ENCODE measurements at regions not wholly inside any gene's neighbourhood (a gene's known extent, or its start where the extent isn't known, plus 50 kb on each side); places are given as distances from the start of the nearest gene placed in this dataset.

DNA sequence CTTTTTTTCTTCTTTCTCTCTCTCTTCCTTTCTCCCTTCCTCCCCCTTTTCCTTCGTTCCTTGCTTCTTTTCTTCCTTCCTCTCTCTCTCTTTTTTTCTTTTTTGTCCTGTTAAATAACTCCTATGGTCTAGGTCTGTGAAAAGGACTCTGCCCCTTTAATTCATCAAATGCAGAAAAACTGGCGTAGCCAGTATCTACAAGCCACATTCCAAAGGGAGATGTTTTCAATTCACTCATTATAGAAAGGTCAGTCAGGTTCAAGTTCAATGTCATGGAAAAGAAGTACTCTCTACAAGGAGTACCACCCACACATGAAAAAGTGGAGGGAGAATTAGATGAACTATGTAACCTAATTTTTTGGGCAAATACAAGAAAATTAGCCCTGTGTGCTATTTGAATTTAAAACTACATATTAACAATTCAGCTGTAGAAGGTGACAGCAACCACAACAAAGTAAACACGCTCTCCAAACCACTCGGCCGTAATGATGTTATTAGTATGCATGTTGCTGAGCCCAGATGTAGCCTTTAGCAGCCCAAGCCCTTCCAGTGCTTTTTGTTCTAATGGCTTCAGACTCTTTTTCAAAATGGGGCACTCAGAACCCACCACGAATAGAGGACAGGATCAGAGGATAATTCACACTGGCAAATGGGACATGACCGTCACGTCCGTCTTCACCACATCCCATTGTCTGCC lies 735.4 kb upstream of the FANCL start:
- DNase-seq, result peak in 2 of 3 experiments; percentile 26 to 76

DNA sequence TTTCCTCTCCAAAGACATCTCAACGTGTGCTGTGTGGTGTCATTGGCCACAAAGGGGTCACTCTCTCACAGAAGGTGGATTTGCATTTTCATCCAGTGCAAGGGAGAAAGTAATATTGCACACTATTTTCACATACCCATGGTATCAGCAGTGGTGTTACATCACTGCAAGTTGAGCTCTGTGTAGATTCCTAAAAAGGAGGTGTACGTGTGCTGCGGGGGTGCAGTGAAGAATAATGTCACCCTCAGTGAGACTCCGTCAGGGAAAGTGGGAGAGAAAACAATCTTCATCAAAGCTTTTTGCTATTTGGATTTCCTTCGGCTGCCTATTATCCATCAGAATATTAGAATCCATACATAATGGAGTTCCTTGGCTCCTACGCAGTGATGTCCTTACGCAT lies 733.8 kb upstream of the FANCL start:
- no peak for DNase-seq

DNA sequence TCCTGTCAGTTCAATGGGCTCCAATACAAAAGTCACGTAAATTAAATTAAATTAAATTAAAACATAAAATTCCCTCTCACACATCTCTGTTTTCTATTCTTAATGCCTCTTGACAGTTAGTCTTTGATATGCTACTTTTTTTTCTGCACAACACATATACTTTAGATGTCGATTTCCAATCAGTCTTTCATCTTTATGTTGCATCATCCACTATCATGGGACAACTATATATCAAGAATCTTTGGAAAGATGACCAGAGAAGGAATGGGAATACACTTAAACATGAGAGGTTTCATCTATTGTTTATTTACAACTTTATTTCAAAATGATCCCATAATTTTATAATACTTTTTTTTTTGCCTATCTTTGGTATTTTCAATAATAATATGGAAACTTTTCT lies 733.3 kb upstream of the FANCL start:
- no peak for DNase-seq

DNA sequence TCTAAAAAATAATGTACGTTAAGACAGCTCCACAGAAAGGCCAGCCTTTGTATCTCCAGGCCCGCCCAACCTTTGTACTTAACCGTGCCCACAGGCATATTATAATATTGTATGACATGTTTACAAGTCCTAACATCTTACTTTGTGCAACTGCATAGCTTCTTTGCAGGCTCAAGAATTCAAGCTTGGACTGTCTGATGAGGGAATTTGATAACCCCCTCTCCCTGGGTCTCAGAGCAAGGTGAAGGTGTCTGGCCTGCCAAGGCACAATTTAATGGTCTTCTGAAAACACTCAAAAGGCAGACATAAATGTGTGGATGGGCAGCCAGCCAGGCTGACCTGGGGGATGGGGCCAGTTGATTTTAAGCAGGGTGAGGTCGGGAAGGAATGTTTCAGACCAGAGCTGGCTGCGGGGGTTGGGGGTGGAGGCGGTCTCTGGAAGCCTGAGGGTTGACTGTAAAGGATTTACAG lies 732.7 kb upstream of the FANCL start:
- peak; percentile 43 to 76 (median 59) for DNase-seq

DNA sequence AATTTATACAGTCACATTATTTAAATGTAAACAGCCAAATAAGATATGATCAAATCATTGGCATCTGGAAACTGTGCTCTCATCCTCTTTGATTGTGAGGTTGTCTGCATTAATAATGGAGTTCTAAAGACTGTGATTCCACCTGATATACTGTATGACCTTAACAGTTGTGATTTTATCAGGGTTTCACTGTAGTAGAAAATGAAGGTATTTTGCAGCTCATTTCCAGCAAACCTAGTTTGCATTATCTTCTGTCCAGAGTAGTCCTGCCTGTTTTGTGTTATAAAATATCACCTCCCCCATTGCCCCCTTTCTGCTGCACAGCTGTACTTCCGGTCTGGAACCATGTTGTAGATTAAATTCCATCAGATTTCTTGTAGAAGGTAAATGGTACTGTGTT lies 731.6 kb upstream of the FANCL start:
- DNase-seq, result no peak

DNA sequence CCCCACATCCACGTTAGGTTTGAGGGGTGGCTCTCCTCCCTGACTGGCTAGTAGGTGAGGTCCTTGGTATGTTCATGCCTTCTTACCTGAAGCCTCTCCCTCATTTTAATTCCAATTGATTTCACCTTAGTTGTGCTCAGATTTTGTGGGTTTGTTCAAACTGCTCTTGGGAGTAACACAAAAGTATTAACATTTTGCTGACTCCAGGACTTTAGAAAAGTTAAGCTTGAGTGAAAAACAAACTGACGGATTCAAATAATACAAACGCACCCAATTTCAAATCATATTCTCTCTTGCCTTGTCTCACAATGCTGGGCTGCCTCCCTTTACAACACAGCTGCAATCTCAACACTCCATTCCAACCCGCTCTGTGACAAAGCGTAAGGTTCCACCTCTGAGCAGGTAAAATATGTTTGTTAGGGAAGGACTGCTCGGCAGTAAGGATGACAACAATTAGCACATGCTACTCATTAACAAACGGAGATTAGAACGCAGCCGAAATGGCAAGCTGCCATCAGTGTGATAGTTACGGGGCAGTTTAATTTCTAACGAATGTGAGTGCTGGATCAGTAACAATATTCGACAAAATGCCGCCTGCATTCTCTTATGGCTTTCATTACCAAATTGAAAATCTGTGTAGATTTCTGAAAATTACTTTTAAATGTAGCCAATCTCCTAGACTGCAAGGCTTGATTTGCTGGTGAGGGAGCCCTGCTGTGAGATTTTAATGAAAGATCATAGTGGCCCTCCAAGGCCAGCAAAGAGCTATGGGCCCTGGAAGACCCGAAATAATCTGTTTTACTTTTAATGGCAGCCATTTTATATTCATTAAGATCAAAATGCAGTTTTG lies 730.6 kb upstream of the FANCL start:
- no peak for DNase-seq

DNA sequence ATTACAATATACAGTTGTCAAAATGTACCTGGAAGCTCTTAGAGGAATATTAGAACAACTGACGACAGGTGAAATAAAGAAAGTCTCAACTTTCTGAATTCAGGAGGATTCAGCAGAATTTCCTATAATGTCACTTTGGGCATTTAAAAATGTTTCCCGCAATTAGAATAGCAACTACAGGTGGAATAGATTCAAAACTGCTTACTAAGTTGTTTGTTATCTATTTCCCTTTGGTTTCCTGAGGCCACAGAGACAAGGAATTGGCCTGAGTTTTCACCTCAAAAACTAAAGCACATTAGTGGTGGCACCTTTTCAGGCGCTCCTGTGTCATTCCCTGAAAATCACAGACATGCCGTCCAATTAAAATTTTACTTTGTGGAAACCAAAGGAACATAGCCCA lies 729.2 kb upstream of the FANCL start:
- no peak for DNase-seq

DNA sequence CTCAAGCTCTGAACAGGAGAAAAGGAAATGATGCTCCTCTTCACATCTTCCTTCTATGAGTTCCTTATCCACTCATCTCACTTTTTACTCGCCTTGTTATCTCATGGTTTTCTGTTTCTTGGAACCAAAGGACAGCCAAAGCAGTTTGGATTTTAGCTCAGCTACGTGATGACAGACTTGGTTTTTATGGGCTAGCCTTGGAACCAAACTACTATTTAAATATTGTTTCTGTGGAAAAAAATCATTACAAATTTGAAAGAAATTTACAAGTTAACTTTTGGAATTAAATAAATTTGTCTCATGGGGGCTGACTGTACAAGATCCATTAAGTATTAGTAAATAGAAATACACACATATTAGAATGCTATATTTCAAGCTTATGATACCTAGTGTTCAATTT lies 727.8 kb upstream of the FANCL start:
- no peak for DNase-seq

DNA sequence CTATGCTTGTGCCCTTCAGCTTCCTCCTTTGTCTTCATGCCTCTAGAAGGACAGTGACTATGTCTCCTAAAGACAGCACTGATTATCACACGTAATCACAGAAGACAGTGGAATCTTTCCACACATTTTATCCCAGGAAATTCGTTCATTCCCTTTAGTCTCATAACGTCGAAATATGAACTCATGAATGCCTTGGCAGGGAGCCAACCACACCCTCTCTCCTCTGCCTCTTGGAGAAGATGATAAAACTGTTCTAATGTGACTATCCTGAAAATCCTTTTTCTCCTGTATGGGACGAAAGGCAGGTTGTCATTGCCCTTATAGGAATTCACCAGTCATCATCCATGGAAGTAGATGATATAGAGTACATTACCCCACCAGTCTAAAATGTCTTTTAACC lies 726.6 kb upstream of the FANCL start:
- peak in 2 of 3 experiments; percentile 19 to 81 for DNase-seq

DNA sequence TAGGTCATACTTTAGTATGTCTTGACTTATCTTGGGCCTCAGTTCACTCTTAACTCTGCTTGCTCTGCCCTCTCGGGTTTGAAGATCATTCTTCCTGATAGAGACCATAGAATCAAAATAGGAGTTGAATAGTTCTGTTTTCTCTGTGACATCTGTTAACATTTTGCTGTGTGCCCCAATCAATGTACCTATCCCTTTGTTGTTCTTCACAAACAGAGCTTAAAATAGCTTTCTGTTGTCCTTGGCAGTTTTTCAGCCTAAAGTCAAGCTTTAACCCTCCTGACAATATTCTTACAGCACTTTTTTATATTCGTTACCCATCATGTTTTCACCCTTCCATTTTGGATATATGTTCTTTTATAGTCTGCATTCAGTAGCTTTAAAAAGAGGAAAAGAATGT lies 724.5 kb upstream of the FANCL start:
- no peak for DNase-seq

DNA sequence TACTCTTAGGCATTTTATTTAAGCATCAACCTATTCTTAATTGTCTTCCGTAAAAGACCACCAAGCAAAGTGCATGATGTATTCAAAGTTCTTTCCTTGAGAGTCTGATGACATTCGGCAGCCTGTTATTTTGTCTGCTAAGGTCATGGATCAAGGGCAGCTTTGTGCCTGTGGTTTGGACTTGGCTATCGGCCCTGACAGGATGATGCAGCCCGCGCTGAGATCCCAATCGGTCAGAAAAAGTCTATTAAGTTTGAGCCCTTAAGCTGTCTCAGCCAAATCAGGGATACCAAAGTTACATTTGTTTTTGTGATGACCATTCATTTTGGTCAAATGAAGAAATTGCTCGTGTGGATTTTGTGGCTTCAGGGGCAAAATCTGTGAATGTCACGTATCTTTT lies 718.9 kb upstream of the FANCL start:
- DNase-seq, result no peak

DNA sequence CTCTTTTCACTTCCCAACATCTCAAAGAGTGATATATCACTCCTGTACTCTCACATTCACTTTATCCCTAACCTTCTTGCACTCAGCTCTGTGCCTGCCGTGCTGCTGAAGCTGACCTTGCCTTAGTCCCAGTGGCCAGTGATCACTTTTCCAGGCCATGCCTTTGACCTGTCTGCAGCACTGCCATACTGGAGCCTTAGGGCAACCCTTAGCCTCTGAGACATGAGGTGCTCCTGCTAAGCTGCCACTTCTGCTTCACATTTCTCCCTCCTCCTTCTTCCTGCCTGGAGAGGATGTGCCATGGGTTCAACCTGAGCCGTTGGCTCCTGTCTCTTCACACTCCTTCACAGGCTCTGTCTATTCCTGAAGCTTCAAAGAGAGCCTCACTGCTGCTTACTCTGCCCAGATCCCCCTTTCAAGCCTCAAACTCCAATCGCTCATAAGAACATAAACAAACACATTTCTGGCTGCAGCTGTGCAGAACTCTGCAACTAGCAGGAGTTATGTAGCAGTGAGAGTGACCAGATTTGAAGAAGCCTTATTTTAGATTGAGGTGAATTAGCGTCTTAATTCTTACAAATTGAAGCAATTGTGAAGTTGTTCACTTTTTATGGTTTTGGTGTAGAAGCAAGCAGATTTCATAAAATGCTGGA lies 716.2 kb upstream of the FANCL start:
- DNase-seq, result no peak

DNA sequence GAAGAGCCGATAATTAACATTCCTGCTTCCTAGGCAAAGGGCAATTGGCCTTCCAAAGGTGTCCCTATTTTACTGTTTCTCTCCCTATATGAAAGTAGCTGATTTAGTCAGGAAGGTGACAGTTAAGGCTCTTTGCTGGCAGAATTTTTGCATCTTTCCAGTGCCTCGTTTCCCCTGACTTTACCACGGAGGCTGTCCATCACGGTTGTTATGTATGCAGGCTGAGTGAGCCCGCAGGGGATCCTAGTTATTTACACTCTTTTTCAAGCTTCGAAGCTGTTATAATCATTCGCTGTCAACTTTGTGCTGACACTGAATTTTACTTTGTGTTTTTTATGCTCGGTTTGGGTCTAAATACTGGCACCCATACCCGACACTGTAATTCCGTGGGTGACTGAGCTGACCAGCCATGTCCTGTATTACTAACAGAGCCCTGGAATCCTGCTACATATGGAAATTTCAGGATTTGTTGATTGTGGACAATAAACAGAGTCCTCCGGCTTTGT lies 713.8 kb upstream of the FANCL start:
- no peak for DNase-seq

DNA sequence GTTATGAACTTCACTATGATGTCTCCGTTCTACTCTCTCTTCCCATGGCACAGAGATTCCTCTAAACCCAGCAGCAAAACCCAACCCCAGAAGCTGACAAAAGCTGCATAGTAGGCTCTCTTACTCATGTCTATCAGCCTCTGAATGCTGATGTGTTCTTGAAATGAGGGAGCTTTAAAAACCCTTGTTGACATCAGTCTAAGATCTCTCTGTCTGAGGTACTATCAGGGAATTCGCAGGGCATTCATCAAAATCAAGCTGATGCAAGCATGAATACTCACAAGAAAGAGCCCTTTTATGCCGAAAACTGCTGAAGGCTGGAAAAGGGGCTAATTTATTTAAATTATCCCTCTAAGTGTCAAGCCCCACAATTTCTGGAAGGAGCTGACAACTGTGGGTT lies 710.6 kb upstream of the FANCL start:
- DNase-seq, result no peak

DNA sequence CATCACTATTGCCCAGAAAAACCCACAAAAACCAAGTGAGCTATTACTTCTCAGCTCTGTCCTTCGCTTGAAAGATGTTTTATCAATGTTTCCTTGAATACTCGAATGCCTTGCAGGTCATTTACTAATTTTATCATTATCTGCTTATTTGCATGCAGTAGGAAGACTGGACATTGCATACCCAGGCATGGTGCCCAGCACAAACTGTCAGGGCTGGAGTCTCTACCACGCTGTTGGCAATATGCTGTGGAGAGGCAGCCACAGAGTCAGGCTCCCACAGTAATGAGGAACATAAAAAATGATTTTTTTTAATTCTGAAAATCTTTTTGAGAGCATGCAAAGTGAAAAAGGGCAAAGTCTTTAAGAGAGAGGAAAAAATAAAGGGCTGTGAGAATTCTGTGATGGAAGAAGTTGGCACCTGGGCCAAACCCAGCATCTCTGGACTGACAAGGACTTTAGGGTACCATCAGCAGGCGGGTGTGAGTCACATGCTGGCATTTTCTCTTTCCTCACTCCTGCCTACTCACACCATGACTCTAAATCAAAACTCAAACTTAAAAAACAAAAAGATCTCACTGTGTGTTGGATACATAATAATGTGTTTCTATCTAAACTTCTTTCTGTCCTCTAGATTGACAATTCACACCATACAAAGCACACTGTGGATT lies 709.8 kb upstream of the FANCL start:
- DNase-seq, result no peak

DNA sequence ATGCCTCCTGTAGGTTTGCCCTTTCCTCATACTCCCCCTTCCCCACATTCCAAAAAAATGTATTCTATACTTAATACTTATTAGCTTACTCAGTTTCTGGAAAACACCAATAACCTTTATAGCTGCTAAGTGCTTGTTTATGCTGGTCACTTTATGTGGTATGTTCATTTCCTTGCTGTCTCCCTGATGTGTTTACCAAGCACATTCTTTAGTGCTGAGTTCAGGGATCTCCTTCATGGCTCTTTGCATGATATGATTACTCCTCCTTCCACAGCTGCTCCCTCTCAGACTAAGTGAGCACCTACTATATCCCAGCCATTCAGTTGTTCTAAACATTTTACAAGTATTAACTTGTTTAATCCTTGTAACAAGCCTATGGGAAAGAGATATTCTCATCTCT lies 698.3 kb upstream of the FANCL start:
- no peak for DNase-seq

DNA sequence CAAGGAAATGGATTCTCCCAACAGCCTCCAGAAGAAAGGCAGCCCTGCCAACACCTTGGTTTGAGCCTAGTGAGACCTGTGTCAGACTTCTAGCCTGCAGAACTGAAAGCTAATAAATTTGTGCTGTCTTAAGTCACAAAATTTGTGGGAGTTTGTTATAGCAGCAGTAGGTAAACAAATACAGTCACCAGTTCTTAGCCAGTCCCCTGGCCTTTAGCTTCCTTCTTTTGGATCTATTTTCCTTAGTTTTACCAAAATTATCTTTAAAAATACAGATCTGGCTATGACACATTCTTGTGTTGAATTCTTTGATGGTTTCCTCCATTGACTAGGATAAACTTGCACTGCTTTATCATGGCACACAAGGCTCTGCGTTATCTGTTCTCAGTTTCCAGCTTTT lies 697.9 kb upstream of the FANCL start:
- no peak for DNase-seq

DNA sequence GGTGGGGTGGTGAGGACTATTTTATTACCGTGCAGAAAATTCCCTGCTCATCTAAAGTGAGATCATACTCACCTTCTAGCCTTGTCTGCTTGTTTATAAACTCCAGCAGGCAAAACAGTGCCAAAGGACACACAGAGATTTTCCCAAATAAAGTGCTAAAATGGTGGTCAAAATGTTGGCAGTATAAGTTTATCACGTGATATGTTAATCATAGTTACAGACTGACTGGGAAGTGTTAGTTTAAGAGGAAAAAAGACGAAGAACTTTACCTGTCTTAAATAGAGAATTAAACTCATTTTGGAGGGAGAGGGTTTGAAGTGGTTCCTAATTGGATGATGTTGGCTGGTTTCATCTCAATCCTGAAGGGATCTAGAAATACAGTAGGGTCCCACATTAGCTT lies 691.7 kb upstream of the FANCL start:
- DNase-seq, result no peak

DNA sequence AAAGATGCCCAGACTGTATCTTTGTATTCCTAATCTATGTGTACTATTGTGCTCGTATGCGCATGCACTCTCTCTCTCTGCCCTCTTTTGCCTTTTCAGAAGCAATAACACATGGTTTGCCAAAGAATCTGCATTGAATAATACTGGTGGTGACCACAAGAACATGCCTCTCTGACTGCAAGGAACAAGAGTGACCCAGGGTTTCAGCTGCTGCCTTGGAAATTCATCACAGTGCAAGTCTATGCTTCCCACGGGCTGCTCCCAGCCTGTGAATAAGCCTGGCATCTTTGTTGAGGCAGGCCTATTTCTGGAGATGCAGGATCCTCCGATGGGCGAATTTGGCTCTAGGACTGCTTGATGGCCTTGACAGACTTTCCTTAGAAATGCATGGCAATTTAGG lies 689.4 kb upstream of the FANCL start:
- no peak for DNase-seq

DNA sequence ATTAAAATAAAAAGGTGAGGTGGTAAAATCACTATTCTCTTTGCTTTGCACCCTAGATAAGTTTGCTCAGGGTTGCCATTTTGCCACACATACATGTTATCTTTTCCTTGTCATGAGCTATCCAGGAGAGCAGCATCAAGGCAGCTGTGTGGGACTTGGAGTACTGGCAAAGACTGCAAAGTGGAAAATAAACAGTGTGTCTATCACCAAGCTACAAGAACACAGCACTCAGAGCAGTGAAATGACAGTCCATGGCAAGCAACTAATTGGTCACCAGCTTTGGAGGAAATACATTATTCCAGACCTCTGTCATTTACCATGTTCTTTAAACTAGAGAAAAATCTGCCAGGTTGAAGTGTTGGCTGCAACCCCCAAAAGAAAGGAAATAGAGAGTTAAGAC lies 687.8 kb upstream of the FANCL start:
- no peak for DNase-seq

DNA sequence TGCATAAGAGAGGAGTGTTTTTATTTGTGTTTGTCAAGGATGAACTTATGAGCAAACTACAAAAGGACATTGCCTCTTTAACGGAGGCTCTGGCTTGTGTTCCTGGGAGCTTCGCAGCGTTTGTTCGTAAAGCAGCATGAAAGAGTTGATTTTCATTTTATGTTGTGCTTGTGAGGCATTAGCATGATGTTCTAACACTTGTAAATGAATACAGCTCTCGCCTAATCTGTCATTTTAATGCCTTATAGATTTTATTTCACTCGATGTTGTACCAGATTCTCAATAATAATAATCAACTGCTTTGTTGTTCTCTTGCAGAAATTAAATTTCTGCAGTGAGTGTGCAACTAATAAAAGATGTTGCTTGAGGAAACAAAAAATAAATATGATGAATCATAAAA lies 687.3 kb upstream of the FANCL start:
- no peak for DNase-seq

DNA sequence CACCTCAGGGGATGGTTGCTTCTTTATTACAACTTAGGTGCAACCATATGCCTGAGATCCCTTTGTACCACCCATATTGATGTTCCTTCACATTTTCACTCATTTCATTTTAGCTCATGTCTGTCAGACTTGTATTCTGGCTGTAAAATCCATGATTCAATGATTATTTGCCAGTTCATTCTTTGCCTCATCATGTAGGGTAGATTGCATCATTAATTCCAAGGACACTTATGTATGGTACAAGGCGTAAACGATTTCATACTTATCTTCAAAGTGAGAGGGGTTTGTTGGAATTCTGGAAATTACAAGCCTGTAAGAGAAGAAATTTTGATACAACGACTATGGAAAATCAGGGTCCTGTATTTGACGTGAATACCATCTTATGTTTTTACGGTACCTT lies 685.0 kb upstream of the FANCL start:
- DNase-seq, result no peak

DNA sequence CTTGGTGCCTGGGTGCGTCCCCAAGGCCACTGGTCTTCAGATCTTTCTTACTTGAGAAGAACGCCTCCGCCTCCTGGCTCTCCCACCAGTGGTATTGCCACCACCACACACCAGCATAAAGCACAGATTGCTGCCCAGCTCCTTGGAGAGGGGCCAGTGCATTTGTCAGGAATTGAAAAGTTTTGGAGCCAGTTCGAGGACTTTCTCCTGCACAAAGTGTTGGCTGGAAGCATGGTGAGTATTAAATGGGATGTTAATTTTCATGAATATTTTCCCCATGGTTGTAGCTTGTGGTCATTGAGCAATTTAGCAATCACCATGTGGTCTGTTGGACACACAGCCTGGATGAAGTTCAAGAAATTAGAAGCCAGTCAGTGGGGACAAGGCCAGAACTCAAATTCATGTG lies 684.6 kb upstream of the FANCL start:
- no peak for DNase-seq

Measured in NCI-H1417 (cell line).